ENCODE measurements at regions not wholly inside any gene's neighbourhood (a gene's known extent, or its start where the extent isn't known, plus 50 kb on each side); places are given as distances from the start of the nearest gene placed in this dataset.

DNA sequence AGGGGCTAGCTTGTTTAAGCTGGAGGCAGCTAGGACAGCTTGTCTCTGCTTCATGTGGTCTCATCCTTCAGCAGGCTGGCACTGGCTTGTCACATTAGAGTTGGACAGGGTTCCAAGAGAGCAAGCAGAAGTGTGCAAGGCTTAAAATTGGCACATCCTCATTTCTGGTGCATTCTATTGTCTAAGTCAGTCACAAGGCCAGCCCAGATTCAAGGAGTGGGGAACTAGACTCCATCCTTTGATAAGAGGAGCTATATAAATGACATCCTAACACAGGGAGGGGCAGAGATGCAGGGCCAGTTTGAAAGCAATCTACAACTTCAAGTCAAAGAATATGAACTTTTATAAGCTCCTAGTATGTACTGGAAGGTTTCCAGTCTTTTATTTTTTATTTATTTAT lies 313.2 kb downstream of the PTTG2 start:
- ChIA-PET POLR2A (no interaction called here), CTCF (no interaction called here)

GRCh38 chr4:38275331-38276100 lies 315.3 kb downstream of the PTTG2 start:
- intact Hi-C loops (cut with DNase I, micrococcal nuclease), result no loop called here
- POLR2A ChIA-PET, result no interaction called here

More for the DNA sequence above, 313.2 kb downstream of the PTTG2 start:
- H3K4me3 ChIP-seq (ENCODE audit: low read length), result no peak overlapping the region
- Mint-ChIP-seq H3K4me3 (no peak overlapping the region), H3K27ac (no peak overlapping the region), H3K36me3 (ENCODE audit: low read depth) (no peaks in the 10 kb centered on the region), H3K27me3 (no peaks in the 10 kb centered on the region), H3K9me3 (peaks cover 8% of the 10 kb centered on the region), H3K4me1 (ENCODE audit: low read depth) (no peaks in the 10 kb centered on the region)
- no peaks in the 10 kb centered on the region for H3K36me3 ChIP-seq (ENCODE audit: insufficient read depth, low read length)
- H3K9me3 ChIP-seq (ENCODE audit: control insufficient read depth in 1 of 2, insufficient read depth in 1 of 2, low read length in 2 of 2), result no peaks in the 10 kb centered on the region
- no peaks in the 10 kb centered on the region for H3K4me1 ChIP-seq (ENCODE audit: insufficient read depth, low read length)
- no peaks in the 10 kb centered on the region for H3K27me3 ChIP-seq (ENCODE audit: control insufficient read depth in 1 of 2, insufficient read depth in 2 of 2, low read length in 2 of 2)
- no peak for DNase-seq
- H3K27ac ChIP-seq (ENCODE audit: low read depth in 1 of 2, low read length in 2 of 2), result no peak overlapping the region
- no peak for ATAC-seq (ENCODE audit: poor library complexity)
- intact Hi-C loops (cut with DNase I, micrococcal nuclease), result no loop called here
- TF ChIP-seq, protein P1, sequence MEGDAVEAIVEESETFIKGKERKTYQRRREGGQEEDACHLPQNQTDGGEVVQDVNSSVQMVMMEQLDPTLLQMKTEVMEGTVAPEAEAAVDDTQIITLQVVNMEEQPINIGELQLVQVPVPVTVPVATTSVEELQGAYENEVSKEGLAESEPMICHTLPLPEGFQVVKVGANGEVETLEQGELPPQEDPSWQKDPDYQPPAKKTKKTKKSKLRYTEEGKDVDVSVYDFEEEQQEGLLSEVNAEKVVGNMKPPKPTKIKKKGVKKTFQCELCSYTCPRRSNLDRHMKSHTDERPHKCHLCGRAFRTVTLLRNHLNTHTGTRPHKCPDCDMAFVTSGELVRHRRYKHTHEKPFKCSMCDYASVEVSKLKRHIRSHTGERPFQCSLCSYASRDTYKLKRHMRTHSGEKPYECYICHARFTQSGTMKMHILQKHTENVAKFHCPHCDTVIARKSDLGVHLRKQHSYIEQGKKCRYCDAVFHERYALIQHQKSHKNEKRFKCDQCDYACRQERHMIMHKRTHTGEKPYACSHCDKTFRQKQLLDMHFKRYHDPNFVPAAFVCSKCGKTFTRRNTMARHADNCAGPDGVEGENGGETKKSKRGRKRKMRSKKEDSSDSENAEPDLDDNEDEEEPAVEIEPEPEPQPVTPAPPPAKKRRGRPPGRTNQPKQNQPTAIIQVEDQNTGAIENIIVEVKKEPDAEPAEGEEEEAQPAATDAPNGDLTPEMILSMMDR (IDR thresholded peaks at IDR 0.05), result no peak

DNA sequence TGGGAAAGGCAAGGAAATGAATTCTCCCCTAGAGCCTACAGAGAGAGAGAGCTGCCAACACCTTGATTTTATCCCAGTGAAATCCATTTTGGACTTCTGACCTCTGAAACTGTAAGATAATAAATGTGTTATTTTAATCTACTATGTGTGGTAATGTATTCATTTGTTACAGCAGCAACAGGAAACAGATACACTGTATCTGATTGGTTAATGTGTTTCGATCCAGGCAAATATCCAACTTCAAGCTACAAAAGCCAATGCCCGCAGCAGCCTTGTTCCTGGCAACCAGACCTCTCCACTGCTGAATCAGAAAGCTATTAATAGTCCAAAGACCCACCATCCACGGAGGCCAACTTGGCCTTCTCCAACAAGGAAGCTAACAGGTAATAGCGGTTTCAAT lies 318.1 kb downstream of the PTTG2 start:
- Histone ChIP-seq H3K4me3 (ENCODE audit: low read length) (no peak overlapping the region), H3K9me3 (ENCODE audit: control insufficient read depth in 1 of 2, insufficient read depth in 1 of 2, low read length in 2 of 2) (peaks cover 0 to 5% of the 10 kb centered on the region in 2 experiments), H3K36me3 (ENCODE audit: insufficient read depth, low read length) (no peaks in the 10 kb centered on the region), H3K27ac (ENCODE audit: low read depth in 1 of 2, low read length in 2 of 2) (no peak overlapping the region), H3K27me3 (ENCODE audit: control insufficient read depth in 1 of 2, insufficient read depth in 2 of 2, low read length in 2 of 2) (no peaks in the 10 kb centered on the region), H3K4me1 (ENCODE audit: insufficient read depth, low read length) (no peaks in the 10 kb centered on the region)
- H3K36me3 Mint-ChIP-seq (ENCODE audit: low read depth), result no peaks in the 10 kb centered on the region
- peaks cover 8% of the 10 kb centered on the region for H3K9me3 Mint-ChIP-seq
- H3K27ac Mint-ChIP-seq, result no peak overlapping the region
- H3K27me3 Mint-ChIP-seq, result no peaks in the 10 kb centered on the region
- H3K4me1 Mint-ChIP-seq (ENCODE audit: low read depth), result peaks cover 8% of the 10 kb centered on the region
- POLR2A ChIA-PET, result interaction anchor here (0.9 kb wide), 1 partner anchor 52 kb away, joined by 3 read pairs; no protein-coding TSS in a partner anchor
- intact Hi-C loops (cut with DNase I, micrococcal nuclease), result no loop called here
- TF ChIP-seq, protein P1 (IDR thresholded peaks at IDR 0.05), result no peak
- CTCF ChIA-PET, result interaction anchor here (1.3 kb wide), 1 partner anchor 15 kb away, joined by 3 read pairs; no protein-coding TSS in a partner anchor
- ATAC-seq (ENCODE audit: poor library complexity) (no peak), DNase-seq (no peak)
- no peak overlapping the region for H3K4me3 Mint-ChIP-seq

More at GRCh38 chr4:38275331-38276100, 315.3 kb downstream of the PTTG2 start:
- no peaks in the 10 kb centered on the region for H3K36me3 ChIP-seq (ENCODE audit: insufficient read depth, low read length)
- Mint-ChIP-seq H3K27me3 (no peaks in the 10 kb centered on the region), H3K27ac (no peak overlapping the region), H3K4me3 (no peak overlapping the region), H3K36me3 (ENCODE audit: low read depth) (no peaks in the 10 kb centered on the region), H3K9me3 (peaks cover 8% of the 10 kb centered on the region), H3K4me1 (ENCODE audit: low read depth) (no peaks in the 10 kb centered on the region)
- no peak for DNase-seq
- H3K9me3 ChIP-seq (ENCODE audit: control insufficient read depth in 1 of 2, insufficient read depth in 1 of 2, low read length in 2 of 2), result peaks cover 0 to 5% of the 10 kb centered on the region in 2 experiments
- H3K27me3 ChIP-seq (ENCODE audit: control insufficient read depth in 1 of 2, insufficient read depth in 2 of 2, low read length in 2 of 2), result no peaks in the 10 kb centered on the region
- TF ChIP-seq, protein P1 (IDR thresholded peaks at IDR 0.05), result no peak
- CTCF ChIA-PET, result no interaction called here
- no peak for ATAC-seq (ENCODE audit: poor library complexity)
- no peak overlapping the region for H3K4me3 ChIP-seq (ENCODE audit: low read length)
- H3K4me1 ChIP-seq (ENCODE audit: insufficient read depth, low read length), result no peaks in the 10 kb centered on the region
- H3K27ac ChIP-seq (ENCODE audit: low read depth in 1 of 2, low read length in 2 of 2), result no peak overlapping the region
